ENCODE measurements at regions not wholly inside any gene's neighbourhood (a gene's known extent, or its start where the extent isn't known, plus 50 kb on each side); places are given as distances from the start of the nearest gene placed in this dataset.

- H3K4me3 ChIP-seq (ENCODE audit: low read length): no peak overlapping the region
- no peak for TF ChIP-seq CTCF (conservative IDR thresholded peaks at IDR 0.05; ENCODE audit: low read length)
- no peak for DNase-seq (ENCODE audit: low read depth)
Measured at GRCh38 chr3:190227064-190227463, 95.2 kb downstream of the CLDN1 start.

DNA sequence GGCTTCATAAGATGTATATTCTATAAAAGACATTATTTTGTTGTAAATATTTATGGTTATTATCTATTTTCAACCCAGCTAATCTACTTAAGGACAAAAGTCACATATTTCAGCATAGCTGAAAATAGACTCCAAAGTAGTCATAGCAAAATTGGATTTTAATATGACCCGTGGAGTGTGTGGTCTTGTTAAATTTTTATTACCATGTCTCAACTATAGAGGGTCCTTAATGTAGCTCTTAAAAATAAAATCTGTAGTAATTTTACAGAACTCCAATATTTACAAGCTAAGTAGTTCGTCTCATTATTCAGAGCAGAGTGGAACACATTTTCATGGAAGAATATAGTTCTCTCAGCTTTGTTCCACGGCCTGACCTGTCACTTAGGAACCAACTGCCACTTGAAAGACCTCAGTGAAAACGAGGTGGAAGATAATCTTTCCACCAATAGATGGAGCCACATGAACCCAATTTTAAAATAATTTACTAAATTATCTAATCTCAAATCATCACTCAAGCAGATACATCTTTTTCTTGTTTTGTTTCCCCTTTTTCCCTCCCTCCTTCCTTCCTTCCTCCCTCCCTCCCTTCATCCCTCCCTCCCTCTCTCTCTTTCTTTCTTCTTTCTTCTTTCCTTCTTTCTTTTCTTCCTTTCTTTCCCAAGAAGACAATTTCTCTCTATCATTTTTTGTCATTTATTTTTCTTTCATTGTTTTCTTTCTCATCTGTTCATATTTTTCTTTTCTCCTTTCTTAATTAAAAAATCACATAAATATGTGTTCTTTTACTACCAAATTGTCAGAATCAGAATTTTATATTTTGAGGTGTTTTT lies 97.2 kb downstream of the CLDN1 start:
- peak; percentile 58 for TF ChIP-seq CTCF (conservative IDR thresholded peaks at IDR 0.05; ENCODE audit: low read length)
- peak; percentile 41 for DNase-seq (ENCODE audit: low read depth)
- no peak overlapping the region for H3K4me3 ChIP-seq (ENCODE audit: low read length)

DNA sequence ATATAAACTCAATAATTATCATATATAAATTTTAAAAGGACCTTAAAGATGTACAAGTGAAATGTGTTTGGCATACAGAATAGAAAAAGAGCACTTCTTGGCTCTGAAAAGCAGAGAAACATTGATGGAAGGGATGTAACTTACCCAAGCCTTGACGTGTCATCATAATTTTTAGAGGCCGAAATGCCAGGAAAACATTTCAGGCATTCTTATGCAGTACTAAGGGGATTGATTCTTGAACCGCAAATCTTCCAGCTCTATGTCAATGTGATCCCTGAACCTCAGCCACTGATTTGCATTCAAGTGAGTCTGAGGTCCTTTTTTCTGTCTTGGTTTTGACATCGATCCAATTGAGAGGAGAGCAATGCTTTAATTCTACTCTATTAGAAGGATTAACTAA lies 97.8 kb downstream of the CLDN1 start:
- no peak for TF ChIP-seq CTCF (conservative IDR thresholded peaks at IDR 0.05; ENCODE audit: low read length)
- no peak overlapping the region for H3K4me3 ChIP-seq (ENCODE audit: low read length)
- no peak for DNase-seq (ENCODE audit: low read depth)

DNA sequence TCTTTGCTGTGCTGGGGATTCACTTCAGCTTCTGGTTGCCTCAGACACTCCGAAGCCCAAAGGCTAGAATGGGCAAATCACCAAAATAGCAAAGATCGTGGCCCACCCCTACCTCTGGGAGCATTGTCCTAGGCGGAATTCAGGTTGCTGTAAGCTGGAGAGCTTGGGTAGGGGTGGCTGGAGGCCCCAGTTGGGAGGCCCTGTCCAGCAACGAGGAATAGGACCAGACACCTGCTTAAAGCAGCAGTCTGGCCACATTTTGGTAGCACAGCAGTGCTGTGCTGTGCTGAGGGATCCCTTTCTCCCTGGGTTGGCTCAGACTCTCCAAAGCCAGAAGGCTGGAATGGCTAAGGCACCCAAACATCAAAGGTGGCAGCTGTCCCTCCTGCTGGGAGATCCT lies 99.3 kb downstream of the CLDN1 start:
- no peak for TF ChIP-seq CTCF (conservative IDR thresholded peaks at IDR 0.05; ENCODE audit: low read length)
- no peak for DNase-seq (ENCODE audit: low read depth)
- no peak overlapping the region for H3K4me3 ChIP-seq (ENCODE audit: low read length)

DNA sequence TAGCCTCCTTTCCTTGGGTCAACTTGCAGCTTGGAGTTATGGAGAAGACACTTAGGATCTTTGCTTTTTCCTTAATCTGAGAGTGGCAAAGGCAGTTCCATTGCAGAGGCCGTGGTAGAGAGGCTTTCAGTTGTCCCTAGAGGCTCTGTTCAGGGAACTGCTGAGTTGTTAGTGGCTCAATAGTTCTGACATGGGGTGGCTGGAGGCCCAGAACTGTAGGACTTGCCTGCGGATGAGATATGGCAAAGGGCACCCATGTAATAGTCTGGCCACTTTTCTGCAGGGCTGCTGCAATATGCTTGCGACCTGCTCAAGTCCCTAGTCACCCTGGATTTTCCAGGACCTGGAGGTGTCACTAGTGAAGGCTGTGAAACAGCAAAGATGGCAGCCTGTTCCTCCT lies 99.9 kb downstream of the CLDN1 start:
- TF ChIP-seq CTCF (conservative IDR thresholded peaks at IDR 0.05; ENCODE audit: low read length): no peak
- no peak for DNase-seq (ENCODE audit: low read depth)
- H3K4me3 ChIP-seq (ENCODE audit: low read length): no peak overlapping the region

GRCh38 chr3:190220362-190220761 lies 99.7 kb upstream of the P3H2 start:
- DNase-seq (ENCODE audit: low read depth): no peak
- TF ChIP-seq CTCF (conservative IDR thresholded peaks at IDR 0.05; ENCODE audit: low read length): no peak
- no peak overlapping the region for H3K4me3 ChIP-seq (ENCODE audit: low read length)

DNA sequence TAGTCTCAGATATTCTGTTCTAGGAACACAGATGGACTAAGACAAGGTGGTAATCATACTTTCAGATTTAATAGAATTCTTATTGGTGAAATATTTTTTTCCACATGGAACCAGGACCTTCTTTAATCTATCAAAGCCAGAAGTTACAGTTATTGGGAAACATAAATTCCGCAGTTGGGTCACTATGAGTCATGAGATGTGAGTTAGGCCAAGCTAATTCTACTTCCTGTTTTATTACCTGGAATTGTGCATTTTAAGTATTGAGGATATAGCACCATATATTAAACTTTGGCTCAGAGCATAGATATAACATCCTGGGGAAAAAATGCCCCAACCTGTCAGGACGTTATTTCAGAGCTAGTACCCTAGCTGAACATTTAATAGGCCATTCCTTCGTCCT lies 96.4 kb upstream of the P3H2 start:
- peak; percentile 42 for DNase-seq (ENCODE audit: low read depth)
- no peak overlapping the region for H3K4me3 ChIP-seq (ENCODE audit: low read length)
- no peak for TF ChIP-seq CTCF (conservative IDR thresholded peaks at IDR 0.05; ENCODE audit: low read length)
